ENCODE measurements at regions not wholly inside any gene's neighbourhood (a gene's known extent, or its start where the extent isn't known, plus 50 kb on each side); places are given as distances from the start of the nearest gene placed in this dataset.

GRCh38 chr7:145005601-145006000 lies 169.7 kb upstream of the TPK1 start:
- no peak overlapping the region for H2BK15ac ChIP-seq (ENCODE audit: low read depth, low read length)
- no peak overlapping the region for H2AFZ ChIP-seq (replicated peaks; ENCODE audit: low read length, poor library complexity)
- no peak overlapping the region for H3K4me3 ChIP-seq (ENCODE audit: insufficient read depth, low read depth, low read length)
- peaks cover 16% of the 10 kb centered on the region for H3K9me3 ChIP-seq (ENCODE audit: control insufficient read depth, insufficient read depth, low read length)
- H3K23ac ChIP-seq (ENCODE audit: low read depth, low read length): no peak overlapping the region
- no peaks in the 10 kb centered on the region for H4K20me1 ChIP-seq (ENCODE audit: insufficient read depth, low read length)
- POLR2A ChIA-PET (ENCODE audit: unreplicated experiment): no interaction called here
- no peak overlapping the region for H3K14ac ChIP-seq (replicated peaks; ENCODE audit: low read depth, low read length)
- H2AK9ac ChIP-seq (replicated peaks; ENCODE audit: low read depth, low read length, poor library complexity): no peak overlapping the region
- H2BK120ac ChIP-seq (ENCODE audit: low read depth, low read length): no peak overlapping the region
- H4K8ac ChIP-seq (ENCODE audit: low read depth in 2 of 2, low read length in 2 of 2): no peak overlapping the region
- BruUV-seq (replicated peaks): no TSS peak
- no peaks in the 10 kb centered on the region for H3K4me1 ChIP-seq (ENCODE audit: control insufficient read depth, insufficient read depth, low read length)
- no peak overlapping the region for H3K4ac ChIP-seq (ENCODE audit: low read depth, low read length)
- H3K79me1 ChIP-seq (ENCODE audit: low read depth in 1 of 2, low read length in 2 of 2): no peaks in the 10 kb centered on the region
- no peak overlapping the region for H3K56ac ChIP-seq (ENCODE audit: extremely low read depth, insufficient read depth, low read length)
- H4K5ac ChIP-seq (ENCODE audit: low read depth, low read length): no peak overlapping the region
- H3K27me3 ChIP-seq (ENCODE audit: control insufficient read depth, insufficient read depth, low read length): no peaks in the 10 kb centered on the region
- CTCF ChIA-PET: no interaction called here
- 50% methylated on average over 1 of the region's 2 CpGs; no CpG with 5 or more reads in 1 of the 2 experiments for WGBS, 2 experiments (ENCODE audit: extremely low coverage in 2 of 2, insufficient read length in 1 of 2)
- H3K9ac ChIP-seq (ENCODE audit: low read depth, low read length): no peak overlapping the region
- TF ChIP-seq ELK1 (IDR thresholded peaks at IDR 0.05; ENCODE audit: borderline replicate concordance, low read depth, low read length) (no peak), MXI1 (IDR thresholded peaks at IDR 0.05; ENCODE audit: borderline replicate concordance, low read depth, low read length) (no peak), BHLHE40 (IDR thresholded peaks at IDR 0.05; ENCODE audit: low read depth, low read length) (no peak), RFX5 (IDR thresholded peaks at IDR 0.05; ENCODE audit: low read depth, low read length) (no peak), RCOR1 (IDR thresholded peaks at IDR 0.05; ENCODE audit: insufficient replicate concordance, low read length) (no peak), CTCF (conservative IDR thresholded peaks at IDR 0.05; ENCODE audit: low read depth, low read length) (no peak), MAFK (IDR thresholded peaks at IDR 0.05; ENCODE audit: low read depth, low read length) (no peak), SMC3 (IDR thresholded peaks at IDR 0.05; ENCODE audit: low read depth, low read length) (no peak), CEBPB (IDR thresholded peaks at IDR 0.05; ENCODE audit: low read depth, low read length) (no peak), MAZ (IDR thresholded peaks at IDR 0.05; ENCODE audit: borderline replicate concordance, low read depth, low read length) (no peak)
- no peak overlapping the region for H3K27ac ChIP-seq (ENCODE audit: insufficient read depth, low read length)
- H4K91ac ChIP-seq (ENCODE audit: insufficient read depth, low read depth, low read length): no peak overlapping the region
- H3K4me2 ChIP-seq (ENCODE audit: low read depth, low read length): no peak overlapping the region
- DNase-seq (no peak), ATAC-seq (ENCODE audit: low read depth) (no peak)
- intact Hi-C loops (cut with micrococcal nuclease): no loop called here
- H2BK20ac ChIP-seq (ENCODE audit: low read depth, low read length): no peak overlapping the region
- H3K36me3 ChIP-seq (ENCODE audit: control insufficient read depth, insufficient read depth, low read length): no peaks in the 10 kb centered on the region
- H3K9me1 ChIP-seq (ENCODE audit: insufficient read depth, low read length): no peaks in the 10 kb centered on the region
- no peak overlapping the region for H2AK5ac ChIP-seq (ENCODE audit: low read depth, low read length)
- no peak overlapping the region for H3K18ac ChIP-seq (ENCODE audit: low read depth, low read length)
- dilution Hi-C loops (cut with HindIII; ENCODE audit: low sequenced_read_pairs, unreplicated experiment): no loop called here
- no peak overlapping the region for H2BK5ac ChIP-seq (ENCODE audit: low read depth, low read length, poor library complexity, severe bottlenecking)
- in situ Hi-C loops (cut with MboI; ENCODE audit: low sequenced_read_pairs): no loop called here

Measured in IMR-90 (cell line).